Suprapubic skin (tissue), 4 donors: ENCODE measurements at regions not wholly inside any gene's neighbourhood (a gene's known extent, or its start where the extent isn't known, plus 50 kb on each side); places are given as distances from the start of the nearest gene placed in this dataset.
"Not testable (repeated sequence)": the region's sequence is repeated elsewhere in the genome, so short reads cannot be mapped to it uniquely, and the experiment has no call there.

Source experiments
- DNase-seq, 2 donors: peaks; one replicate each; pipeline ENCODE4 v3.0.0-alpha.2; 2019; ENCODE audit warnings: low spot score in 2 of 2
- H3K27ac ChIP-seq: fragments of 200-600 bp; sonication (generic); one replicate; pipeline ENCODE4 v1.5.1; 2019
- H3K27me3 ChIP-seq: fragments of 200-600 bp; sonication (generic); one replicate; pipeline ENCODE4 v1.5.1; 2019
- H3K36me3 ChIP-seq: fragments of 200-600 bp; sonication (generic); one replicate; pipeline ENCODE4 v1.5.1; 2019
- H3K4me1 ChIP-seq: fragments of 200-600 bp; sonication (generic); one replicate; pipeline ENCODE4 v1.5.1; 2019
- H3K4me3 ChIP-seq: fragments of 200-600 bp; sonication (generic); one replicate; pipeline ENCODE4 v1.5.1; 2019; ENCODE audit warnings: mild to moderate bottlenecking
- H3K9me3 ChIP-seq: fragments of 200-600 bp; sonication (generic); one replicate; pipeline ENCODE4 v1.5.1; 2019
- CTCF ChIP-seq, 2 donors: fragments of 200-600 bp in 1 of 2; fragments of 450-650 bp in 1 of 2; sonication (generic) in 1 of 2; IDR thresholded peaks; one replicate each; pipeline ENCODE4 v1.5.1; 2016 to 2019; ENCODE audit warnings: antibody characterized with exemption in 2 of 2, mild to moderate bottlenecking in 1 of 2, moderate library complexity in 1 of 2
- EP300 ChIP-seq: sonication (generic); formaldehyde crosslinking; IDR thresholded peaks from one replicate; pipeline ENCODE4 v1.6.1; 2017; ENCODE audit warnings: antibody characterized with exemption
- POLR2A ChIP-seq, 2 donors: fragments of 450-650 bp; IDR thresholded peaks; one replicate each; pipeline ENCODE4 v1.6.1; 2017; ENCODE audit warnings: antibody characterized with exemption in 2 of 2, mild to moderate bottlenecking in 2 of 2, moderate library complexity in 2 of 2
- POLR2AphosphoS5 ChIP-seq, 3 donors: sonication (generic); formaldehyde crosslinking; IDR thresholded peaks; one replicate each; pipeline ENCODE4 v1.6.1; 2017; ENCODE audit warnings: antibody characterized with exemption in 3 of 3
- WGBS: methylation state at CpG from one replicate; pipeline ENCODE4 v1.1.5; 2018; 5-methylcytosine and 5-hydroxymethylcytosine counted together

- Histone ChIP-seq H3K27ac (no peak overlapping the region), H3K27me3 (no peaks in the 10 kb centered on the region), H3K4me3 (no peak overlapping the region), H3K9me3 (no peaks in the 10 kb centered on the region), H3K36me3 (no peaks in the 10 kb centered on the region), H3K4me1 (no peaks in the 10 kb centered on the region)
- WGBS: 79% methylated on average over 1 of the region's 1 CpG
- no peak for TF ChIP-seq POLR2AphosphoS5 (IDR thresholded peaks at IDR 0.05)
- TF ChIP-seq POLR2A (IDR thresholded peaks at IDR 0.05): no peak
- no peak for TF ChIP-seq EP300
- TF ChIP-seq CTCF (IDR thresholded peaks at IDR 0.05): no peak
- DNase-seq: no peak
Measured at GRCh38 chr5:82719368-82719767, 357.8 kb downstream of the TMEM167A start.

GRCh38 chr5:82717738-82718137 lies 359.5 kb downstream of the TMEM167A start:
- Histone ChIP-seq H3K9me3 (no peaks in the 10 kb centered on the region), H3K4me3 (no peak overlapping the region), H3K27ac (no peak overlapping the region), H3K4me1 (no peaks in the 10 kb centered on the region), H3K36me3 (no peaks in the 10 kb centered on the region), H3K27me3 (no peaks in the 10 kb centered on the region)
- no peak for DNase-seq
- 98% methylated on average over 2 of the region's 2 CpGs for WGBS
- no peak for TF ChIP-seq POLR2AphosphoS5 (IDR thresholded peaks at IDR 0.05)
- no peak for TF ChIP-seq CTCF (IDR thresholded peaks at IDR 0.05)
- TF ChIP-seq EP300: no peak
- no peak for TF ChIP-seq POLR2A (IDR thresholded peaks at IDR 0.05)

GRCh38 chr5:82714732-82715131 lies 362.5 kb downstream of the TMEM167A start:
- not testable (repeated sequence) for H3K27me3 ChIP-seq, DNase-seq, H3K9me3 ChIP-seq, H3K4me1 ChIP-seq, H3K4me3 ChIP-seq, H3K27ac ChIP-seq, H3K36me3 ChIP-seq
- WGBS: 100% methylated on average over 5 of the region's 21 CpGs

- DNase-seq: no peak
- WGBS: 100% methylated on average over 2 of the region's 2 CpGs
- Histone ChIP-seq H3K4me3 (no peak overlapping the region), H3K4me1 (no peaks in the 10 kb centered on the region), H3K27me3 (no peaks in the 10 kb centered on the region), H3K36me3 (no peaks in the 10 kb centered on the region), H3K9me3 (no peaks in the 10 kb centered on the region), H3K27ac (no peak overlapping the region)
- TF ChIP-seq CTCF (IDR thresholded peaks at IDR 0.05) (no peak), POLR2AphosphoS5 (IDR thresholded peaks at IDR 0.05) (no peak), EP300 (no peak), POLR2A (IDR thresholded peaks at IDR 0.05) (no peak)
Measured at GRCh38 chr5:82713811-82714210, 363.4 kb downstream of the TMEM167A start.

GRCh38 chr5:82707741-82708140 lies 369.5 kb downstream of the TMEM167A start:
- DNase-seq: no peak
- TF ChIP-seq POLR2AphosphoS5 (IDR thresholded peaks at IDR 0.05) (no peak), CTCF (IDR thresholded peaks at IDR 0.05) (no peak), EP300 (no peak), POLR2A (IDR thresholded peaks at IDR 0.05) (no peak)
- Histone ChIP-seq H3K36me3 (no peaks in the 10 kb centered on the region), H3K4me3 (no peak overlapping the region), H3K4me1 (no peaks in the 10 kb centered on the region), H3K9me3 (no peaks in the 10 kb centered on the region), H3K27me3 (no peaks in the 10 kb centered on the region), H3K27ac (no peak overlapping the region)
- WGBS: 89% methylated on average over 1 of the region's 1 CpG

GRCh38 chr5:82704381-82704780 lies 372.8 kb downstream of the TMEM167A start:
- DNase-seq: no peak
- Histone ChIP-seq H3K4me3 (no peak overlapping the region), H3K4me1 (no peaks in the 10 kb centered on the region), H3K27me3 (no peaks in the 10 kb centered on the region), H3K36me3 (no peaks in the 10 kb centered on the region), H3K9me3 (no peaks in the 10 kb centered on the region), H3K27ac (no peak overlapping the region)
- TF ChIP-seq POLR2AphosphoS5 (IDR thresholded peaks at IDR 0.05): no peak
- no peak for TF ChIP-seq POLR2A (IDR thresholded peaks at IDR 0.05)
- TF ChIP-seq CTCF (IDR thresholded peaks at IDR 0.05): no peak
- no peak for TF ChIP-seq EP300
- 84% methylated on average over 2 of the region's 2 CpGs for WGBS
